GM20000 (cell line): ENCODE measurements at regions not wholly inside any gene's neighbourhood (a gene's known extent, or its start where the extent isn't known, plus 50 kb on each side); places are given as distances from the start of the nearest gene placed in this dataset.
A peak's percentile ranks its signal among the peaks of the same experiment; 100 is the strongest.
"Not testable (repeated sequence)": the region's sequence is repeated elsewhere in the genome, so short reads cannot be mapped to it uniquely, and the experiment has no call there.

ENCODE experiments used
- DNase-seq: peaks from one replicate; pipeline ENCODE4 v3.0.0; 2012; ENCODE audit warnings: low spot score
- CTCF ChIP-seq: IDR thresholded peaks from 2 replicates; pipeline ENCODE4 v1.5.1; 2012; ENCODE audit warnings: mild to moderate bottlenecking, control low read depth; ENCODE audit errors: extremely low read depth, missing control alignments

GRCh38 chr7:51376420-51377092, 59.9 kb upstream of the COBL start:
- DNase-seq: no peak
- no peak for TF ChIP-seq CTCF

GRCh38 chr7:51374936-51375335, 58.3 kb upstream of the COBL start:
- TF ChIP-seq CTCF: no peak
- DNase-seq: no peak

GRCh38 chr7:51373607-51374006, 57.0 kb upstream of the COBL start:
- DNase-seq: not testable (repeated sequence)

GRCh38 chr7:51369746-51370145, 53.1 kb upstream of the COBL start:
- peak; percentile 11 for TF ChIP-seq CTCF
- no peak for DNase-seq

GRCh38 chr7:51369228-51369627, 52.6 kb upstream of the COBL start:
- not testable (repeated sequence) for DNase-seq

GRCh38 chr7:51368334-51368733, 51.7 kb upstream of the COBL start:
- no peak for DNase-seq
- no peak for TF ChIP-seq CTCF

GRCh38 chr7:51367614-51367968, 51.0 kb upstream of the COBL start:
- DNase-seq: no peak
- no peak for TF ChIP-seq CTCF

GRCh38 chr7:51366930-51367613, 50.5 kb upstream of the COBL start:
- peak; percentile 17 for TF ChIP-seq CTCF
- peak; percentile 52 for DNase-seq
